GM18520 (cell line): ENCODE measurements at regions not wholly inside any gene's neighbourhood (a gene's known extent, or its start where the extent isn't known, plus 50 kb on each side); places are given as distances from the start of the nearest gene placed in this dataset.
"Not testable (repeated sequence)": the region's sequence is repeated elsewhere in the genome, so short reads cannot be mapped to it uniquely, and the experiment has no call there.

Source experiments
- ATAC-seq: cut with Tn5 transposase; IDR thresholded peaks from one replicate; pipeline ENCODE4 v1.9.1; 2021; ENCODE audit not compliant: unreplicated experiment

DNA sequence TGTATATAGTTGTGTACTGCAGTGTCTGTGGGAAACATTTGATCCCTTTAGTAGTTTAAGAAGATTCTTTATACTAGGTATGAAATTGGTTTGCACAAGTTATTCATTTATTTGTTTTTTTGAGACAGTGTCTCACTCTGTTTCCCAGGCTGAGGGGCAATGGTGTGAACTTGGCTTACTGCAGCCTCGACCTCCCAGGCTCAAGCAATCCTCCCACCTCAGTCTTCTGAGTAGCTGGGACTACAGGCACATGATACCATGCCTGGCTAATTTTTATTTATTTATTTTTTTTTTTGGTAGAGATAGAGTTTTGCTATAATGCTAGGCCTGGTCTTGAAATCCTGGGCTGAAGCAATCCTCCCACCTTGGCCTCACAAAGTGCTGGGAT is 209.4 kb downstream of the RASSF9 start:
- ATAC-seq: no peak

GRCh38 chr12:85627584-85627983 is 208.6 kb downstream of the RASSF9 start:
- ATAC-seq: no peak

GRCh38 chr12:85628562-85628961 is 207.6 kb downstream of the RASSF9 start:
- not testable (repeated sequence) for ATAC-seq

- ATAC-seq: no peak
Observed at GRCh38 chr12:85630851-85631250, 205.4 kb downstream of the RASSF9 start.

- ATAC-seq: no peak
Observed at GRCh38 chr12:85632390-85632789, 203.8 kb downstream of the RASSF9 start.

GRCh38 chr12:85633491-85633890 is 202.7 kb downstream of the RASSF9 start:
- no peak for ATAC-seq

GRCh38 chr12:85639834-85640233 is 196.4 kb downstream of the RASSF9 start:
- ATAC-seq: no peak

GRCh38 chr12:85641796-85642195 is 194.4 kb downstream of the RASSF9 start:
- ATAC-seq: no peak

- no peak for ATAC-seq
Observed at GRCh38 chr12:85642288-85642687, 193.9 kb downstream of the RASSF9 start.

DNA sequence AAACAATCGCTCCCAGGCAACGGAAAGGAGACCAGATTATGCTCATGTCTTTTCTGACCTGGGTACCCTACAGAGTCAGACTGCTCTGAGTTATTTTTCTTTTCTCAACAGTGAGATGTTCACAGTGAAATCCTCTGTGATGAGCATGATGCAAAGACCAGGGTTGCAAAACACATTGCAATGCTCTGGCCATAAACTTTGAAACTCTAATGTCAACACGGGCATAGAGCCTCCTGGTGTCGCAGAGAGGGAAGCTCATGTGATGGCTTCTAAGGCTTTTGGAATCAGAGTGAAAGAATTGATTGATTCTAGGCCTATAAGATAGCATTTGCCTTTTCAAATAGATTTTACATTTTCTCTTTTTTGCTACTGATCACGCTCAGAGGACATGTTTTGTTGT is 193.4 kb downstream of the RASSF9 start:
- no peak for ATAC-seq

- no peak for ATAC-seq
Observed at GRCh38 chr12:85644508-85644907, 191.7 kb downstream of the RASSF9 start.

DNA sequence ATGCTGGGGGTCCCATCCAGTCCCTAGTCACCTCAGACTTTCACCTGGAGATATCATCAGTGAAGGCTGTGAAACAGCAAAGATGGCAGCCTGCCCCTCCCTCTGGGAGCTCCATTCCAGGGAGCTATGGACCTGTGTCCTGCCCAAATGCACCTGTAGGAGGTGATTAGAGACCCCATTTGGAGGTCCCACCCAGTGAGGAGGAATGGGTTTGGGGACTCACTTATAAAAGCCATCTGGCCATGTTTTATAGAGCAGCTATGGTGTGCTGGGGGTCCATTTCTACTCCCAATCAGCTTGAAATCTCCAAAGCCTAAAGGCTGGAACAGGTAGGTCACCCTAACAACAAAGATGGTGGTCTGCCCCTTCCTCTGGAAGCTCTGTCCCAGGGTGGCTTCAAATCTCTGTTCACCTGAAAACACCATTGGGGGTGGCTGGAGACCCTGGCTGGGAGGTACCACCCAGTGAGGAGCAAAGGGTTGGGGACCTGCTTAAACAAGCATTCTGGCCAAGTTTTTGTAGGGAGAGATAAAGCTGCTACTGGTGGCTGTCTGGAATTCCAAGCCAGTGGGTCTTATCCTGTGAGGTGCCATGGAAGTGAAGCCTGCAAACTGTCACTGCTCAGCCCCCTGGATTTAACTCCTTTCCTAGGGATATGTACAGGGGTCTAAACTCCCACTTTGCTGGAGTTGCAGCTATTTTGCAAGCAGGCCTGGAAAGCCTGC is 182.3 kb downstream of the RASSF9 start:
- no peak for ATAC-seq

GRCh38 chr12:85654456-85654840 is 181.8 kb downstream of the RASSF9 start:
- ATAC-seq: no peak

GRCh38 chr12:85656561-85656960 is 179.6 kb downstream of the RASSF9 start:
- no peak for ATAC-seq

GRCh38 chr12:85657251-85657650 is 179.0 kb downstream of the RASSF9 start:
- no peak for ATAC-seq

DNA sequence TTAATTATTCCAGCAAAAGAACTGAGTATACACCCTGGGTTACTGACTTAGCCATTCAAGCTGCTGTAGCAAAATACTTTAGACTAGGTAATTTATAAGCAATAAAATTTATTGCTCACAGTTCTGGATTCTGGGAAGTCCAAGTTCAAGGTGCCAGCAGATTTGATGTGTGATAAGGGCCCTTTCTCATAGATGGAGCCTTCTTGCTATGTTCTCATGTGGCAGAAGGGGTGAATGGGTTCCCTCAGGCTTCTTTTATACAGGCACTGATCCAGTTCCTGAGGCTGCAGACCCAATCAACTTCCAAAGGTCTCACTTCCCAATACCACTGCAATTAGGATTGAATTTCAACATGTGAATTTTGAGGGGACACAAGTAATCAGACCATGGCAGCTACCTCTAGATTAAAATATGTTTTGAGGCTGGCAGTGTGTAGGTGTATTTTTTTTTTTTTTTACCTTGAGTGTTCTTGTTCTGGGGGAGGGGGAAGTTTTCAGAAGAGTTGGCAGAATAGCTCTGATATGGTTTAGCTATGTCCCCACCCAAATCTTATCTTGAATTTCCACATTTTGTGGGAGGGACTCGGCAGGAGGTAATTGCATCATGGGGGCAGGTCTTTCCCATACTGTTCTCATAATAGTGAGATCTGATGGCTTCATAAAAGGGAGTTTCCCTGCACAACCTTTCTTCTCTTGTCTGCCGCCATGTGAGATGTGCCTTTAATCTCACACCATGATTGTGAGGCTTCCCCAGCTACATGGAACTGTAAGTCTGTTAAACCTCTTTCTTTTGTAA is 178.2 kb downstream of the RASSF9 start:
- ATAC-seq: no peak

DNA sequence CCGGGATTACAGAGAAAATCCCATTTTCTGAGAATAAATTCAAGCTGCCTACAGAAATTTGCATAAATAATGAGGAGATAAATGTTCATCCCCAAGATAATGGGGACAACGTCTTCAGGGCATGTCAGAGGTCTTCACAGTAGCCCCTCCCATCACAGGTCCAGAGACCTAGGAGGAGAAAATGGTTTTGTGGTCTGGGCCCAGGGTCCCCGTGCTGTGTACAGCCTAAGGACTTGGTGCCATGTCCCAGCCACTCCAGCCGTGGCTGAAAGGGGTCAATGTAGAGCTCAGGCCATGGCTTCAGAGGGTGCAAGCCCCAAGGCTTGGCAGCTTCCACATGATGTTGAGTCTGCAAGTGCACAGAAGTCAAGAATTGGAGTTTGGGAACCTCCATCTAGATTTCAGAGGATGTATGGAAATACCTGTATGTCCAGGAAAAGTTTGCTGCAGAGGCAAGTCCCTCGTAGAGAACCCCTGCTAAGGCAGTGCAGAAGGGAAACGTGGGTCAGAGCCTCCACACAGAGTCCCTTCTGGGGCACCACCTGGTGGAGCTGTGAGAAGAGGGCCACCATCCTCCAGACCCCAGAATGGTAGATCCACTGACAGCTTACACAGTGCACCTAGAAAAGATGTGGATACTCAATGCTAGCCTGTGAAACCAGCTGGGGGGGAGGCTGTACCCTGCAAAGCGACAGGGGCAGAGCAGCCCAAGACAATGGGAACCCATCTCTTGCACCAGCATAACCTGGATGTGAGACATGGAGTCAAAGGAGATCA is 176.3 kb downstream of the RASSF9 start:
- ATAC-seq: no peak

- ATAC-seq: no peak
Observed at GRCh38 chr12:85661461-85662206, 174.6 kb downstream of the RASSF9 start.

GRCh38 chr12:85662207-85662602 is 174.0 kb downstream of the RASSF9 start:
- no peak for ATAC-seq

- no peak for ATAC-seq
Observed at GRCh38 chr12:85663631-85664030, 172.6 kb downstream of the RASSF9 start.

GRCh38 chr12:85664429-85664828 is 171.8 kb downstream of the RASSF9 start:
- no peak for ATAC-seq
